ENCODE measurements at regions not wholly inside any gene's neighbourhood (a gene's known extent, or its start where the extent isn't known, plus 50 kb on each side); places are given as distances from the start of the nearest gene placed in this dataset.

DNA sequence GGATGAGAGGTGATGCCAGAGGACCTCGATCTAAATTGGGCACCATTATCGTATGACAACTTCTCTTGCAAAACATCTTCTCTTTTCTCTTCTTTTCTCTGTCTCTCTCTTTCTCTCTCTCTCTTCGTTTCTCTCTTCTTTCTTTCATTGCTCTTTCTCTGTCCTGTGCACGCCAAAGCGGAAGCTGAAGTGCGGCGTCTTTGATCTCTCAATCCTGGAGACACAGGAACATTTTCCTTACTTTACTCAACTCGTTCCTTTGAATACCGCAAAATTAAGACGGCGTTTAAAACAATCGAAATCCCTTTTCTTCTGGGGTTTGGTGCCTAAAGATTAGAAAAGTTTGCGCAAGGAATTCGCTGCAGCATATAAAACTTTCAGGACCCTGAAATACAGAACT is 176.6 kb downstream of the KDM5D start:
- no peak for ATAC-seq (ENCODE audit: insufficient number of reproducible peaks, low FRiP score, low read depth)
- H3K9me3 ChIP-seq: no peaks in the 10 kb centered on the region
- no peaks in the 10 kb centered on the region for H3K27me3 ChIP-seq (replicated peaks; ENCODE audit: insufficient read depth)
- peak overlapping the region; percentile 85 for H3K4me3 ChIP-seq
- DNase-seq (ENCODE audit: low spot score): no peak
- no peaks in the 10 kb centered on the region for H3K36me3 ChIP-seq
- H3K27ac ChIP-seq: peak overlapping the region; percentile 77
- no peak for TF ChIP-seq CTCF (IDR thresholded peaks at IDR 0.05)
- no peaks in the 10 kb centered on the region for H3K4me1 ChIP-seq (ENCODE audit: control insufficient read depth in 1 of 2, low read depth in 2 of 2)

DNA sequence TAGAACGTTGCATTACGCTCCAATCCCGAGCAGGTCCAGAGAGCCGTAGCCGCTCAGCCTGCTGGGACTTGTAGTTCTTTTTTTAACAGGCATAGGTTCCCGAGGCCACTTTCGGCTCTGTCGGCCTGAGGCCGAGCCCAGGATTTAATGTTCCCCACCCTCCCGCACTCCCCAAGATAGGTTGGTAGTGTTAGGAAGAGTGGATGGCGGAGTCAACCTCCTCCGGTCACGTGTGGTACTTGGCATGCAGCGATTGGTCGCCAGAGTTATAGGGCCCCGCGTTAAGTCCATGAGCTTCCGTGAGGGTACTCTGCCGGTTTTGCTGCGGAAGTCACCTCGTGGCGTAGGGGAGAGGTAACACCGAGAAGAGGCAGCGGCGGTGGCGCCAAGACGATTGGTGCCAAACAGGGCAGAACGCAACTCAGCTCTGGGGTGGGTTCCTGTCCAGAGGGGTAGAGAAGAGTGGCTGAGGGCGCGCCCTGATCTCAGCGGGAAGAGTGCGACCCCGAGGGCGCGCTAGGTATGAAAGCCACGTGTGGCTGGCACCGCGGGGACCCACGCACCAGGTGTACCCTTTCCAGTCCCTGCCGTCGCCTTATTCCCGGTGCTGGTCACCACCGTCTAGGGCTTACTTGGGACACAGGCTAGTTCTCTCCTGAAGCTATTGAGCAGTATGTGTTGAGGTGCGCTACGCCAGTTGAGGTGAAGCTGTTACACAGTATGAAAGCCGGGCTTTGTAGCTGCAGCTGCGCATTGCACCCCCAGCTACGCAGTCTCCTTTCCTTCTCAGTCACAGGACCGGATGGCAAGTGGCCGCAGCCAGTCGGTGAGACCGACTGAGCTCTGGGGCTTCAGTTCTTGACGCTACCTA is 177.2 kb downstream of the KDM5D start:
- DNase-seq (ENCODE audit: low spot score): peak; percentile 76
- peak; percentile 98 for ATAC-seq (ENCODE audit: insufficient number of reproducible peaks, low FRiP score, low read depth)
- H3K27ac ChIP-seq: peak overlapping the region; percentile 77

DNA sequence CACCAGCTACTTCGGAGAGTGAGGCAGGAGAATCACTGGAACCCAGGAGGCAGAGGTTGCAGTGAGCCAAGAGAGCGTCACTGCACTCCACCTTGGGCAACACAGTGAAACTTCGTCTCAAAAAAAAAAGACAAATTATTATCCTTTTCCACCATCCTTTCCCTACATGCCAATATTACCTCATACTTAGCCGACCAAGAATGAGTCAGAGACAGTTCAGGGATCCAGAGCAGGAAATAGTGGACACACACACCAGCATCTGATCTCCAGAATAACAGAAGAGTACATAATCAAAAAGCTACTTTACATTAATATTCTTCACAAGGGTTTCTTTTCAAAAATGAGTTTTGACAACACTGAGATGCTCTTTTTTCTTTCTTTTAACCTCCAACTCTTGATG is 185.4 kb downstream of the KDM5D start:
- no peak overlapping the region for H3K27ac ChIP-seq
- no peaks in the 10 kb centered on the region for H3K27me3 ChIP-seq (replicated peaks; ENCODE audit: insufficient read depth)
- TF ChIP-seq CTCF (IDR thresholded peaks at IDR 0.05): no peak
- DNase-seq (ENCODE audit: low spot score) (no peak), ATAC-seq (ENCODE audit: insufficient number of reproducible peaks, low FRiP score, low read depth) (no peak)
- no peaks in the 10 kb centered on the region for H3K4me1 ChIP-seq (ENCODE audit: control insufficient read depth in 1 of 2, low read depth in 2 of 2)
- no peaks in the 10 kb centered on the region for H3K36me3 ChIP-seq
- no peaks in the 10 kb centered on the region for H3K9me3 ChIP-seq
- H3K4me3 ChIP-seq: no peak overlapping the region

More for the DNA sequence above, 177.2 kb downstream of the KDM5D start:
- TF ChIP-seq CTCF (IDR thresholded peaks at IDR 0.05): no peak
- Histone ChIP-seq H3K27me3 (replicated peaks; ENCODE audit: insufficient read depth) (no peaks in the 10 kb centered on the region), H3K4me1 (ENCODE audit: control insufficient read depth in 1 of 2, low read depth in 2 of 2) (no peaks in the 10 kb centered on the region), H3K9me3 (no peaks in the 10 kb centered on the region), H3K36me3 (no peaks in the 10 kb centered on the region), H3K4me3 (peak overlapping the region; percentile 85)

- Histone ChIP-seq H3K4me1 (ENCODE audit: control insufficient read depth in 1 of 2, low read depth in 2 of 2) (no peaks in the 10 kb centered on the region), H3K27me3 (replicated peaks; ENCODE audit: insufficient read depth) (no peaks in the 10 kb centered on the region), H3K9me3 (no peaks in the 10 kb centered on the region), H3K36me3 (no peaks in the 10 kb centered on the region), H3K4me3 (no peak overlapping the region), H3K27ac (no peak overlapping the region)
- ATAC-seq (ENCODE audit: insufficient number of reproducible peaks, low FRiP score, low read depth): no peak
- no peak for TF ChIP-seq CTCF (IDR thresholded peaks at IDR 0.05)
- DNase-seq (ENCODE audit: low spot score): no peak
These were observed 194.7 kb downstream of the KDM5D start for GRCh38 chrY:19549671-19550466.

Measured in thoracic aorta (tissue), 2 donors.